NCI-H146 (cell line): ENCODE measurements at regions not wholly inside any gene's neighbourhood (a gene's known extent, or its start where the extent isn't known, plus 50 kb on each side); places are given as distances from the start of the nearest gene placed in this dataset.
"Not testable (repeated sequence)": the region's sequence is repeated elsewhere in the genome, so short reads cannot be mapped to it uniquely, and the experiment has no call there.

Source experiments
- DNase-seq: peaks from one replicate; lab custom pipeline; 2025; lab: John Stamatoyannopoulos, UW

GRCh38 chr2:67290451-67291290, 106.5 kb upstream of the ETAA1 start:
- DNase-seq = no peak

- peak; percentile 11 for DNase-seq
Observed at GRCh38 chr2:67294218-67294617, 102.9 kb upstream of the ETAA1 start.

- DNase-seq = no peak
Observed at GRCh38 chr2:67295406-67295805, 101.7 kb upstream of the ETAA1 start.

DNA sequence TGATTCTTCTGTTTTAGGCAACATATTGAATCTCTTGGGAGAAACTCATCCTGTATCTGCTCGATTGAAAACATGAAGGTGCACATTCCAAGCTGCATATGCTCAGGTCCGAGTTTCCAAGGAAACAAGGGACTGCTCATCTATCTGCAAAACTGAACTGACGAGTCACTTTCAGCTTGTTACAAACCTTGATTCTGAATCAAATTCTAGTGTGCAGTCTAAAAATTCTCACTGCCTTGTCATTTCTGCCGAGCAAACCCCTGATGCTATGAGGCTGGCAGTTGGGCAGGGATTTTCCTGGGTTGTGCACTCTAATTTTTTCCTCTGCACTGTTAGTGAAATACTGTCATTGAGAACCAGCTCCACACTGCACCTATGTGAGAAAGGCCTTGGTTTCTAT, 101.3 kb upstream of the ETAA1 start:
- no peak for DNase-seq

- peak; percentile 49 for DNase-seq
Observed at GRCh38 chr2:67304300-67304890, 92.7 kb upstream of the ETAA1 start.

DNA sequence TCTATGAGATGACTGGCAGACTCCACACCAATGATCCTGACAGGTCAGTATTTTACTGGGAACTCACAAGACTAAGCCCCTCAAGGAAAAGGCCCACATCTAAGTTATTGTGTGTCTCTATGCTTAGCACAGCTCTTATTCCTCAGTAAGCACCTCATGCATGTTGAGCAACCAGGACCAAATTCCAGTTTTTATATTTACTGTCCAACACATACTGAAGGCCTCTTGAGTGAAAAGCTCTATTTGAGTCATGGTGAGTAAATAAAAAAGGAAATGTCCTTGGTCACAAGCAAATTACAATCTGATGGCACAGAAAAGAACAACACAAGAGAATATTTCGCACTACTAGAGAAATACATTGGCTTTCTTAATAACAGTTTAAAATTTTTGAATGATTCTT, 87.9 kb upstream of the ETAA1 start:
- no peak for DNase-seq

- peak; percentile 10 for DNase-seq
Observed at GRCh38 chr2:67311536-67311935, 85.6 kb upstream of the ETAA1 start.

DNA sequence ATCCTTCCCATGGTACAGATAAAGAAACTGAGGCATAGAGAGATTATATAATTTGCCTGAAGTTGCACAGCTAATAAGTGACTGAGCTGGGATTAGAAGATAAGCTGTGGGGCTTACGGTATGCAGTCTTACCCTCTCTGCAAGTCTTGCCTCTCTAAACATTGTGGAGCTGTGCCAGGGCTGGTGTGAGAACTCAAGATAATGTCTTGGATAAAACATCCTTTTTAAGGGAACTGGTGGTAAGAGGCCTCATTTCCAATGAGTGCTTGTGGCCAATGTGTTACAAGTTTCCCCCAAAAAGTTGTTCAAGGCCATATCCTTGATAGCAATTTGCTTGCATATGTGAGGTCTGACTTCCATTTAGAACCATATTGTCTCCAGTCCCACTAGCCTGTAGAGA, 84.3 kb upstream of the ETAA1 start:
- no peak for DNase-seq

DNA sequence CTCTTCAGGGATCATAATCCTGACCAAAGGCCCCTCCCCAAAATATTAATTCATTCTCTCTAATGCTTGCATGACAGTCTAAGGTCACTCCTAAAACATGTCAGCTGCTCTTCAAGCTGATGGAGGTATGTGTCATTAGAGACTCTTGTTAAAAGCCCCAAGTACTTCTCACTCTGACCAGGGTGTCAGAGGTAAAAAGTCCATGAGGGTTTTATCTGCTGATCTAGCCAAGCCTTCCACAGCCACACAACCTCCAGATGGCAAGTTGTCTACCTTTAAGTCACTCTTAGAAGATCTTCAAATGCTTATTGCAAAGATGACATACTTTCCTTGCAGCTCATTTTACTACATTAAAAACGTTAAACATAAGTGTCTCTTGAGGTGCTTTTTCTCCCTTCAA, 83.6 kb upstream of the ETAA1 start:
- DNase-seq = no peak

GRCh38 chr2:67318031-67318430, 79.1 kb upstream of the ETAA1 start:
- DNase-seq = no peak

- no peak for DNase-seq
Observed at GRCh38 chr2:67318563-67318962, 78.6 kb upstream of the ETAA1 start.

DNA sequence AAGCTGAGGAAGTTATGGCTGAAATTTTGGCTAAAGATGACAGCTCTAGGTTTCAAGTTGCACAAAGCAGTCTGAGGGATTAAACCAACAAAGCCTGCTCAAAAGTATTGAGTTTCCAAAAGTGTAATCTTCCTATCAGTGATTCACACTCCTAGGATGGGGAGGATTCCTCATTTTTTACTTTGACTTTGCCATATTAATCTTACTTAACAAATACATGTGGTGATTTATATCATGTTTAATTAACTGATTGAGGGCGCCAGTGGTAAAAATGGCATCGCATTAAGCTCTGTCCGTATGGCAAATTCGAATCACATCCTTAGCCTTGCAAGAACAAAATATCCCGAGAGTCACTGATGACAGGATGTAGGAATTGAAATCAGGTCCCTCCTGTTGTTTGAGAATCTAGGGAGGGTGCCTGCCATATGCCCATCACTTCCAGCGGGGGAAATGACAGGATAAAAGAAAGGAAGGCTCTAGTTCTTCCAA, 78.1 kb upstream of the ETAA1 start:
- DNase-seq = no peak

- no peak for DNase-seq
Observed at GRCh38 chr2:67320861-67321587, 76.1 kb upstream of the ETAA1 start.

DNA sequence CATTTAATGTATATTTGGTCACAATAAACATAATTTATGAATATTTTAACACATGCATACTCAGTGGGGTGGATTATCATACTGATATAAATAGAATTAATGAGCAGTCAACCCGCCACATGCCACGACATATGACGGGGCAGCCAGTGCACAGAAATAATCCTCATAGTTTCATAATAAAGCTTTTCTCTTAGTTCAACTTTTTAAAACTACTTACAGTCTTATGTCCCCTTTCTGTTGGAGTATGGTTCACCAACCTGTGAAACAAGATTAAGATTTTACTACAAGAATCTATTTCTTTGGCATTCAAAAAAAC, 75.6 kb upstream of the ETAA1 start:
- no peak for DNase-seq

DNA sequence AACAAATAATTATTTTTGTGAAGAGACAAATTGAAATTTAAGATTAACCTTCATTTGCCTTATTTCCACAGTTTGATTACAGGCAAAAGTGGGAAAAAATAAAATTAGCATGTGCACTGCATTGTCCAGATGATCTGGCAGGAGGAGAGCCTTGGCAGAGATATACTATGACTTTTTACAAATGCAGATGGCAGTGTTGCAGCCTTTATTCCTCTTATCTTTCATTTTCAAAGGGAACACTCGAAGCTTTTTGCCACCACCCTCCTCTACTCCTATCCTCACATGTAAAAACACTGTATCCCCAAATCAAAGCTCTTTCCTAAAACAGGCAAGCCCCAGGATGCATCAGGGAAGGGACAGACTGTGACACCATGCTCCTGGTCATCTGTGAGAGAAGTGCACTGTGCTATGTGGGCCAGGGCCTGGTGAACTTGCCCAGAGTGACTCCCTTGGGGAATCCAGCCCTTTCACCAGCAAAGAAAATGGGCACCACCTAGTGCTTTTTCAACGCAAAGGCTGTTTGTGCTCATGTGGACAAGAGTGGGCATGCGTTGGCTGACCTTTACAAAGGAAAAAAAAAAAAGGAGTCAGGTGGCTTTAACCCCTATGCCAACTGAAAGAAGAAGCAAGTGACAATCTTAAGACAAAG, 74.7 kb upstream of the ETAA1 start:
- peak; percentile 85 for DNase-seq

DNA sequence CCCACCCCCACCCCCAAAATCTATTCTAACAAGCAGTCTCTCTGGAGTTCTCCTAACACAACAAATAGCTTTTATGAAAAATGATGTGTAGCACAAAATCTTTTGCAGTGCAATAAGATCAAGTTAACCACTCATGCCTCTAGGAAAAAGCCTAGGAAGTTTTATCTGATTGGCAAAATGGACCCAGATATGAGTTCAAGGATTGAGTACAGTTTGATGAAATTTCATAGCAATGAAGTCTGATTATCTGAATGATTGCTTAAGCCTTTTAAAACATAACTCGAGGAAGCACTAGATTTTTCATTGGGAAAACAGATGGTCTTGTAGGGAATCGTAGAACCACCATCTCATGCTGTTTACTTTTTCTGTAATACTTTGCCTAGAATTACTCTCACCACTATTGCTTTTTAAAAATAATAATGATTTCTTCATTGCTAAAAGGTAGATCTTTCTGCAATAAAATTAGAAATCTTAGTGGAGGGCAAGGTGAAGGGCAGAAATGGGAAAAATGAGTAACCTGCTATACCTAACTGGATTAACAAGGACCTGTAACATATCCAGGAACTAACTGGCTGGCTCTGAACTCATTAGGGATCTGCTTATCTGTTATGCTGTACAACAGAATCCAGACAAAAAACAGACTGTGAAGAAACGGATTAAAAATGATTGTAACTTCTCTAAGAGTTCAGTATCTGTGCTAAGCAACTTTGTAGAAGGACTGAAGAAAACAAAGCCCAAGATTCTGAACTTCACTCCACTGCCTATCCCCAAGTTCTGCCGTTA, 73.7 kb upstream of the ETAA1 start:
- no peak for DNase-seq

GRCh38 chr2:67329513-67329912, 67.6 kb upstream of the ETAA1 start:
- no peak for DNase-seq

- no peak for DNase-seq
Observed at GRCh38 chr2:67329951-67330350, 67.2 kb upstream of the ETAA1 start.

DNA sequence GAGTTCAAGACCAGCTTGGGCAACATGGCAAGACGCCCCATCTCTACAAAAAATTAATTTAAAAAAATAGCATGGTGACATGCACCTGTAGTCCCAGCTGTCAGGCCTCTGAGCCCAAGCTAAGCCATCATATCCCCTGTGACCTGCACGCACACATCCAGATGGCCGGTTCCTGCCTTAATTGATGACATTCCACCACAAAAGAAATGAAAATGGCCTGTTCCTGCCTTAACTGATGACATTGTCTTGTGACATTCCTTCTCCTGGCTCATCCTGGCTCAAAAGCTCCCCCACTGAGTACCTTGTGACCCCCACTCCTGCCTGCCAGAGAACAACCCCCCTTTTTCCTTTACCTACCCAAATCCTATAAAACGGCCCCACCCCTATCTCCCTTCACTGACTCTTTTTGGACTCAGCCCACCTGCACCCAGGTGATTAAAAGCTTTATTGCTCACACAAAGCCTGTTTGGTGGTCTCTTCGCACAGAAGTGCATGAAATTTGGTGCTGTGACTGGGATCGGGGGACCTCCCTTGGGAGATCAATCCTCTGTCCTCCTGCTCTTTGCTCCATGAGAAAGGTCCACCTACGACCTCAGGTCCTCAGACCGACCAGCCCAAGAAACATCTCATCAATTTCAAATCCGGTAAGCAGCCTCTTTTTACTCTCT, 65.6 kb upstream of the ETAA1 start:
- not testable (repeated sequence) for DNase-seq

GRCh38 chr2:67337903-67338302, 59.2 kb upstream of the ETAA1 start:
- DNase-seq = no peak

DNA sequence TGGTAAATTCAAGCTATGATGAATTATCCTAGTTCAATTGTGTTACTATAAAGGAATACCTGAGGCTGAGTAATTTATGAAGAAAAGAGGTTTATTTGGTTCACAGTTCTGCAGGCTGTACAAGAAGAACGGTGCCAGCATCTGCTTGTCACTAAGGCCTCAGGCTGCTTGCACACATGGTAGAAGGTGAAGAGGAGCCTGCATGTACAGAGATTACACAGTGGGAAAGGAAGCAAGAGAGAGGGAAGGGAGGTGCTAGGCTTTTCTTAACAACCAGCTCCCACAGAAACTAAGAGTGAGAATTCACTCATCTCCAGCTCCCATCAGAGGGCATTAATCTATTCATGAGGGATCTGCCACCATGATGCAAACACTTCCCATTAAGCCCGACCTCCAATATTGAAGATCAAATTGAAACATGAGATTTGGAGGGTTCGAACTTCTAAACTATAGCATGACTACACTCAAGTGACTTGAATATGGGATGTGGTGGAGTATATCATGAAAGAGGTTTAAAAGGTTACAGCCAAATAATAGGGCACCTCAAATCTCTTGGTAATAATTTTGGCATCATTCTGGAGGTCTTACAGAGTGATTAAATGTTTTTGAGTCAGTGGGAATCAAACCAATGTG, 58.4 kb upstream of the ETAA1 start:
- DNase-seq = no peak
